ENCODE measurements at regions not wholly inside any gene's neighbourhood (a gene's known extent, or its start where the extent isn't known, plus 50 kb on each side); places are given as distances from the start of the nearest gene placed in this dataset.

DNA sequence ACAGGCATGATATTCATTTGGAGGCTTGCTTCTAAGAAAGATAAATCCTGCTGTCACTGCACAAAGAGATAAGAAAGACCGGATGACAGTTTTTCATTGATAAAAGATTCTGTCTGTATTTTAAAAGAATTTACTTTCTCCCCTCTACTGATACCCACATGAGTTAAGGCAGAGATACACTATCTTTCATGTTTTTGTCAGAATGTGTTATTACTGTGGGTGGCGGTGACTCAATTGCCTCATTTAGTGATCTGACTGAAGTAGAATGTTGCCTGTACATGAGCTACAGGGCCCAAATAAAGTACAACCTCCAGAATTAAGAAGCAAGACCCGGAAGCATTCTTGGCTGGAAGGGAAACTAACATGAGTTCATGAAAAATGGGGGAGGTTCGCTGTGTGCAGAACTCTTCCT lies 480.0 kb downstream of the SLC4A3 start:
- DNase-seq (ENCODE audit: low read depth in 2 of 2), result no peak

DNA sequence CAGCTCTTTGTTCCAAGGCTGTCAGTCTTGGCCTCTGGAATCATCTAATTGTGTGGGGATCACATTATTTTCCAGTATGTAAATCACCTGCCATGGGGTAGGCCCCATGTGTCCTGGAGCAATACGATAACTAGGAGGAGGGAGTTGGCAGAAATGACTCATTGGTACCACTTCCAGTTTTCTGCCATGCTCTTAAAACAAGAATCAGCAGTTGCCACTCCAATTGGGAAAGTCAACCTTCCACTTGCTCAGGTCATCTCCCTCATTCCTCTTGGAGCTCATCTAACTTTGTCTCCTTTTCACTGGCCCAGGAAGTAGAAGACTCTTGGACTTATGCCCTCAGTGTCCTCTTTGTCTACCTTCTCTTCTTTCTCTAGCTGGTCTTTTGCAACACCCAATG lies 487.0 kb downstream of the SLC4A3 start:
- DNase-seq (ENCODE audit: low read depth in 2 of 2), result no peak

DNA sequence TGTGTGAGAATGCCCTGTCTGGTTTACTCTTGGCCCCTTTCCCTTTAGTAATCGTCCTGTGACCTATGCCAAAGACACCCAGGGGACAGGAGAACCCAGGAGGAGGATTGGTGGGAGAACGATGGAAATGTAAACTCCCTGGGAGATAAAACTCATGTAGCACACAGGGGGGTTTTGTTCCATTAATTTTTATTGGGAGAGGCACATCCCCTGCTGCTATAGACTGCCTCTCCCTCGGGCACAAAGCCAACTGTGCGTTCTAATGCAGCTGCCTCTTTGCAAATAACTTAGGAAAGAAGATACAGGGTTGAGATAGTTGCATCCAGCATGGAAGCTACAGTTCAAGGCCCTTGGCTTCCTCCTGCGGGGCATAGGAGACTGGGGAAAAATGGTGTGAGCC lies 489.6 kb downstream of the SLC4A3 start:
- no peak for DNase-seq (ENCODE audit: low read depth in 2 of 2)

DNA sequence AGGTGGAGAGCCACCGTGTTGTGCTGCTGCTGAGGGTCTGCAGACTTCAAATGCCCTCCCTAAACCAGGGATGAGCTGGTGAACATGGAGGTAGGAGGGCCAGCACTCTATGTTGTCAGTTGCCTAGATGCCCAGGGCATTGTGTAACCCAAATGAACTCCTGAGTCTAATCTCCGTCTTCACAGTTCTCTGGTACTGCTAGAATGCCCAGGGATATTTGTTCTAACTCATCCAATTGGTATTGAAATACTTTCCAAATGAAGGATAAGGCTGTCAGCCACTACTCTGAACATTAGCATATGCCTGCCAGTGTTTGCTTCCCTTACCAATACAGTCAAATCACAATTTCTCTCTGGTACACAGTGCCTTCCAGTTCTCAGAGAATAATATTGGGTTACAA lies 492.6 kb downstream of the SLC4A3 start:
- DNase-seq (ENCODE audit: low read depth in 2 of 2), result no peak

- DNase-seq (ENCODE audit: low read depth in 2 of 2), result no peak
Measured at GRCh38 chr2:220123751-220124150, 496.3 kb downstream of the SLC4A3 start.

DNA sequence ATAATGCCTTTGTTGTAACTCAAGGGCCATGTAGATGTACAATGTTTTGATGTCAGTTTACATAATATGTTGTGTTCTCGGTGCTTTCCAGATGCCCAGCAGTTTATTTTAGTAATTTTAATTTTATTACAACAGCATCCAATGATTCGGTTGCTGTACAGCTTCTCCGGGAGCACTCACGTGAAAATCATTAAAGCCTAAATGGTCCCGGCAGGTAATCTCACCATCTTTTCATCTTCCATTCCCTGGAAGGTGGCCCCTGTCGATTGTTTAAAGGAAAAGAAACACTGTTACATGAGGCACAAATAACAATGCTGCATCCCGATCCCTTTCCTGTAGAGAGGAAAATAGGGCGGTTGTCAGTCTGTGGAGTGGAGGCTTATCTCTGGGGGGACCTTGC lies 498.1 kb downstream of the SLC4A3 start:
- DNase-seq (ENCODE audit: low read depth in 2 of 2), result no peak

DNA sequence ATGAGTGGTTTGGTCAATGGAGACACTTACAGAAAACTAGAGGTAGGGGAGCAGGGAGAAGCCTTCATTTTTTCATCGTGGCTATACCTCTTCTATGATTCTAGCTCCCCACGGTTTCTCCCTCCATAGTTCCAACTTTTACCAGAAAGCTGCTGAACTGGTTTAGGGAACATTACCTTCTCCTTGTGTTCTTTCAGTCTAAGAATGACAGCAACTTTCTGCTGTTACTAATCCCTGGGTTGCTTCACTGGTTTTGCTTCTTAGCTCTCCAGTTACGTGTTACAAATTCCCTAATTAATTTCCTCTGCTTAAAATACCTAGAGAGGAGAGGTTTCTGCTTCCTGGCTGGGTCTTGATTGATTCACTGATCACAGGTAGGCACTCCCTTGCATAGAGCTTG lies 499.9 kb downstream of the SLC4A3 start:
- DNase-seq (ENCODE audit: low read depth in 2 of 2), result no peak

DNA sequence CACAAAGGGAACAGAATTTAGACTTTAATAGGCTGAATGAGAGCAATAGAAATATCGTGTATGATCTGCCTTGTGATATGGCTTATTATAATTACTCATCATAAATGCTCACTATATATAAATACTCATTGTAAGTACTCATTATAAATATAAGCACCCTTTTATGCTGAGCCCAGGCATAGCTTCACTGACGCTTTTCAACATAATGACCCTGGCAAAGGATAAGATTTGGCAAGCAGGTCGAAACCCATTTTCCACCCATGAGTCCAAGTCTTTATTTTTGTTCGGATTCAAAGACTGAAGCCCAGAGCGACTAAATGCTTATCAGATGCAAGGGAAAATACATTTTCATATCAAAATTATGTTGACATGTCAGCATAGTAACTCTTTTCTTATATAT lies 500.4 kb downstream of the SLC4A3 start:
- DNase-seq (ENCODE audit: low read depth in 2 of 2), result no peak

DNA sequence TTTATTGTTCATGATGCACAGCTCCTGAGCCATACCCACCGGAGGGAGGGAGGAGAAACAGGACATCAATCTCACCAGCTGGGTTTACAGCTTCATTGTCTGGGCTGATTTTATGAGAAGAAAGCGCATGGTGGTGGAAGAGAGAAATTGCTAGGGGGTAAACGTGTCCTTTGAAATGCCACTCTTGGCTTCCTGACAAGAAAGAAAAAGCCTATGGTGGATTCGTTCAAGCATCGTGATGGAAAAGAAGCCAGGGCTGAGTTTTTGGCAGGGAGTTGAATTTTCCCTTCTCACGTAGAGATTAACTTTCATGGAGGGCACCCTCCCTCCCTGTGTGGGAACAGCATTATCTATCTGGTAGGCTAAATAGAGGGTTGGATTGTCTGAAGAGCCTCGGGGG lies 502.0 kb downstream of the SLC4A3 start:
- no peak for DNase-seq (ENCODE audit: low read depth in 2 of 2)

DNA sequence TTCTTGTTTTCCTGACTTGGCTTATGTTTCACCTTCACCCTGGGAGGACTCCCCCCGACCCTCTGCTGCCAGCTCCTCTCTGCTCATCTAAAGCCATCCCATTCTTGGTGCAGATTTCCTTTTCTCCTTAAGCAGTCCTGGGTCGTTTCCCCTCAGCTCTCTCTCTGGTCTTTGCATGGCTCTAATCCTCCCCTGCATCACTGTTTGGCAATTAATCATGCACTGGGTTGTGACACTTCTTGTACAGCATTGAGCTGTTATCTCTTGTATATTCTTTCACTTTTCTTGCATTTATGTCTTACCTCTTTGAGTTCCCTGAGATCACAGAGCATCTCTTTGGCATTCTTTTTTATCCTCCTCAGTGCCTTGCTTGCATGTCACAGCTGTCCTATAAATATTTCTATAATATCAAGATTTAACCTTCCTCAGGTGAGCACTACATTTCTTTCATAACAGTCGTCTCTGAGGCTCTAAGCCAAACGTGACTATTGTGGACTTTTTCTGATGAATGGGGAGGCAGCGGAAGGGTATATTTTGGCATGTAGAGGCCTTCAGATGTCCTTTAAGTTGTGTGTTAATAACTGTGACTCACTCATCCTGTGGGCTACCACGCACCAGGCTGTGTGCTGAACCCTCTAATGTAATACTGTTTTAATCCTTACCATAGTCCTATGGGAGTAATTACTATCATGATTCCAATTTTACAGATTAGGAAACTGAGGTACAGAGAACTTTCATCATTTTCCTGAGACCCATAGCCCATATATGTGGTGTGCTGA lies 507.5 kb downstream of the SLC4A3 start:
- DNase-seq (ENCODE audit: low read depth in 2 of 2), result no peak

GRCh38 chr2:220143336-220143735 lies 515.9 kb downstream of the SLC4A3 start:
- DNase-seq (ENCODE audit: low read depth in 2 of 2), result no peak

DNA sequence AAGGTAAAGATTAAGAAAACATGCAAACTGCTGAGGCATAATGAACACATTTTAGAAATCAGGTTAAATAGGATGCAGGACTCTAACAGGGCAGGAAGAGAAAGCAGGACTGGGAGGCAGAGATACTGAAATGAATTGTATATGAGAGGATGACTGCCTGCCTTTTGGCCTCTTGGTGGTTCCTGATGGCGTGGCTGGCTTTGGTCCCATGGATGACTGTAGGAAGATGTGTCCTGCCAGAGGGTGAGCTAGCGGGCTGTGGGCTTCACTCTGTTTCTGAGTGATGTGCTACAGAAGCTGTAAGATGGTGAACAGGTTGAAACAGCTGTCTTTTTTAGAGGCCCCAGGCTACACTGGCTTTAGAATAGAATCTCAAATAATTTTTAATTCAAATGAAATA lies 517.0 kb downstream of the SLC4A3 start:
- no peak for DNase-seq (ENCODE audit: low read depth in 2 of 2)

DNA sequence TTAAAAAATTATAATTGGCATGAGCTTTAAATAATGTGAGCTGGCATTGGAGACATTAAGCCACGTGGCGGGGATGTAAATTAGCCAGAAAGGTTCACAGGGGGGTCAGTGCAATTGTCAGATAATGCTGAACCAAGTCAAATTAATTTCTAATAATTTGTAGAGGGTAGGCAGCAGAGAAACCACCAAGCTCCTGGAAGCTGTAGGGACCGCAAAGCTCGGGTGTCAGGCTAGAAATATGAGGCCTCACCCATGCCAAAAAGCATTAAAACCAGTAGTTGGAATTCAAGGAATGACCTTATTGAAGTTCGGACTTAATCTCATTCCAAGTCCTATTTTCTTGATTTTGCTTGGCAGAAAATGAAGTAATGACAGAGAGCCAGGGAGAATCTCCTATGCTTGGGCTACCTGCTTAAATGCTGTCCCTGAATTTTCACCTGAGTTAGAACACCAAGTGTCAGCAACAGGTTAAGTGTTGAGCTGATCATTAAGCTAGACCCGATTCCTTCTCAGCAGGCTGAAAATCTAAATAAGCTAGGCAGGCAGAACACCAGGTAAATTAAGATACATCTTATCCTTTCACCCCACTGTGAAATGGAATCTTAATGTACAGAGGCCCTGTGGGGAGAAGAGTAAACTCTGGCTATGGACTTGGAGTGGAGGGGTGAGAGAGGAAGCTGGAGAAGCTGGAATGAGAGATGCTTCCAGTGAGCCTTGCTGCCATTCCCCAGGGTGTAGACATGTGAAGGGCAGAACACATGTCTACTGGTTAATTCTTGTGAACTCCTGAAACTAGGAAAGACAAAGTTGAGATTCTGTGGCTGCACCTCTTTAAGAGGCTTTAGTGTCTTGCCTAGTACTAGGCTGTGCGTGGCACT lies 520.0 kb downstream of the SLC4A3 start:
- no peak for DNase-seq (ENCODE audit: low read depth in 2 of 2)

GRCh38 chr2:220148471-220149248 lies 521.2 kb downstream of the SLC4A3 start:
- no peak for DNase-seq (ENCODE audit: low read depth in 2 of 2)

- no peak for DNase-seq (ENCODE audit: low read depth in 2 of 2)
Measured at GRCh38 chr2:220151341-220151740, 523.9 kb downstream of the SLC4A3 start.

DNA sequence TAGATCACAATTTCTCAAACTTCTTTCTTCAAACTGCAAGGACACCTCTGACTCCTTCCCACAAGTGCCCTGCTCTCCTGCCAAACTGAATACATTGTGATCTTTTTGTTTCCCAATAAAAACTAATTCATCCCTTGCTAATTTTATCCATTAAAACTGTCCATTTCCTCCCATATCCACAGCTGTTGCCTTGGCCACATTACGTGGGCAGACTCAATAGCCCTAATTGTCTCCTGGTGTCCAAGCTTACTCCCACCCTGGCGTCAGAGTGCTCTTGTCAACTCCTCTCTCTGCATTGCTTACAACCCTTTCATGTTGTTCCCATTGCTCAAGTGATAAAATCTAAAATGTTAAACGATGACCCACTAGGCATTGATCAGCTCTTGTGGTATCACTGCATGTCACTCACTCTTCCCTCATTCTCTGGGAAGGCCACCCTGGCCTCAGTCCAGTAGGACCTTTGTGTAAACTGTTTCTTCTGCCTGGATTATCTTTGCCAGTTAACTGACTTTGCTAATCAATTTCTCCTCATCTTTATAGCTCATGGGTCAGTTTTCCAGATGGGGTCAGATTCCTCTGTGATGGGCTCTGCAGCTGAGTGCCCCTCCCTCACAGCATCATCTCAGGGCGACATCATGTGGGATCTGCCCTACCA lies 525.0 kb downstream of the SLC4A3 start:
- DNase-seq (ENCODE audit: low read depth in 2 of 2), result no peak

DNA sequence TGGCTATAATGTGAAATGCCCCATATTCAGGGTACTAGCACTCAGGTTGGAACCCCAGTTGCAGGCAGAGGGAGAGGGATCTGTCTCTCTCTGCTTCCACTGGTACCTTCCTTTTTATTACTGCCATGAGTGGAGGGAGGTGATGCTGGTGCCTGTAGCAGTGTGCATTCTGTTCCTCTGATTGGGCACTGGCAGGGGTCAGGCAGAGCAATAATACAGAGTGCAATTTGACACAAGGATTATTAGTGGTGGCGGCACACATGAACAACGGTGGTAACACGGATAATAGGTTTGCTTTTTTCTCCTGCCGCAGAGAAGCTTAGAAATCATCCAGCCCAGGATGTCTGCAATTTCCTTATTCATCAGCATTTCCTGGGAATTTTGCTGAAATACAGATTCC lies 525.7 kb downstream of the SLC4A3 start:
- DNase-seq (ENCODE audit: low read depth in 2 of 2), result no peak

GRCh38 chr2:220154304-220154703 lies 526.9 kb downstream of the SLC4A3 start:
- no peak for DNase-seq (ENCODE audit: low read depth in 2 of 2)

- no peak for DNase-seq (ENCODE audit: low read depth in 2 of 2)
Measured at GRCh38 chr2:220157312-220157711, 529.9 kb downstream of the SLC4A3 start.

DNA sequence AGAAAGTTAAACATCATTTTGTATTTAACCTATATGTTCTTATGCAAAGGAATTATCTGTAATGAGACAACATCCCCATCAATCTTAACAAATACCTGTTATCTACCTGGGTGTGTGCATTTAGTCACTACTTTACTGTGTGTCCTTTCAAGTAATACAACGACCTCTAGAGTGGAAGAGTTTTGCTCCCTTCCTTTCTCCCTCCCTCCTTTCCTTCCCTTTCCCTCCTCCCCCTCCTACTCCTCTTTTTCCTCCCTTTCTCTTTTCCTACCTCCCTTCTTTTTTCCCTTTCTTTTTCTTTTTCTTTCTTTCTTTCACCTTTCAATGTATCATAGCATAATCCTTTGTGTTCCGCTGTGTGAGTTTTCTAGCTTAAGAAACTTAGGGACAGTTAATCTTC lies 532.3 kb downstream of the SLC4A3 start:
- no peak for DNase-seq (ENCODE audit: low read depth in 2 of 2)

- no peak for DNase-seq (ENCODE audit: low read depth in 2 of 2)
Measured at GRCh38 chr2:220162320-220162719, 534.9 kb downstream of the SLC4A3 start.

DNA sequence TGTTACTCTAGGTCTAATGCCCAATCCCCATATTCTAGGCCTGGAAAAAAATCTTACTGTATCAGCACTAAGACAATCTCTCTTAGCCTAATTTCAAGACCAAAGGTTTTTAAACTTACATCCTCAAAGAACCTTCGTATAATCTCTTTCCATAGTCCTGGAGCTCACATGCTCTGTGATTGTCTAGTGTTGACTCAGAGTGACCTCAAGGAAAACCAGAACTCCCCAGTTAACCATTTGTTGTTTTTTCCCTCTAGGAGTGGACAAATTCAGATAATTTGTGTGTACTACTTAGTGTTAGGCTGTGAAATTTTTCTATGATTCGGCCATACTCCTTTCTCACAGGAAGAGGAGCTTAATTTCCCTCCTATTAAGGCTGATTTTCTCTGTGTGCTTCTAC lies 536.1 kb downstream of the SLC4A3 start:
- DNase-seq (ENCODE audit: low read depth in 2 of 2), result no peak
